Adrenal gland (tissue), 5 donors: ENCODE measurements at regions not wholly inside any gene's neighbourhood (a gene's known extent, or its start where the extent isn't known, plus 50 kb on each side); places are given as distances from the start of the nearest gene placed in this dataset.

Source experiments
- POLR2A ChIP-seq, 2 donors: fragments of 450-650 bp; IDR thresholded peaks; one replicate each; pipeline ENCODE4 v1.6.1; 2017; ENCODE audit warnings: antibody characterized with exemption in 2 of 2, mild to moderate bottlenecking in 2 of 2, moderate library complexity in 1 of 2
- TF ChIP-seq, protein P1 (sequence below), 6 experiments: fragments of 450-650 bp in 4 of 6; fragments of 200-600 bp in 2 of 6; sonication (generic) in 1 of 6; IDR thresholded peaks; 1 replicate in 5 of 6; 2 replicates in 1 of 6; pipeline versions ENCODE4 v1.5.1 to v1.8.0; 2016 to 2021; ENCODE audit warnings: antibody characterized with exemption in 6 of 6, mild to moderate bottlenecking in 2 of 6, moderate library complexity in 1 of 6
- donor health status: DM: no; HTN: no; CAD: no.

DNA sequence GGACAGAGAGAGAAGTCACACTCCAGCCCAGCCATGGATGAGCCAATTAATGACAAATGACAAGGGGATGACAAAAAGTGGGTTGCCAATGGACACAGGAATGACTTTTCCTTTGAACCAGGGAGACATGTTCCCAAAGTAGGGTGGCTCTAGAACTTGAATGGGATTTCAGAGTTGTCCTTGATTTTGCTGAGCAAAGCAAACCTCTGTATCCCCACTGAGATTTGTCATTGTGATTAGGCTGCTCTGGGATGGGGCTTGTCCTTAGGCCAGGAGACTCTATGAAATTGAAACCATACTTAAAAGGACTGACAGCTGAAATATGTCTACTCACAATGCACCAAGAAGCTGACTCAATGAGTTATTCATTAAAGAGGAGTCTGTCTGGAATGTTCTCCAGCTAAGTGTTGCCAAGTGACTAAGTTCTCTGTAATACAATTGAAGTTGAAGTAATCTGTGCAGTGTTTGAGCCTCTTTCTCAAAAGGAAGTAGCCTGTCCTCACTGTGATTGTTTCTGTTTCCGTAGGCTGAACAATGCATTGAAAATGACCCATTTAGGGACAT is 69.0 kb upstream of the PCDH9 start:
- TF ChIP-seq, protein P1, sequence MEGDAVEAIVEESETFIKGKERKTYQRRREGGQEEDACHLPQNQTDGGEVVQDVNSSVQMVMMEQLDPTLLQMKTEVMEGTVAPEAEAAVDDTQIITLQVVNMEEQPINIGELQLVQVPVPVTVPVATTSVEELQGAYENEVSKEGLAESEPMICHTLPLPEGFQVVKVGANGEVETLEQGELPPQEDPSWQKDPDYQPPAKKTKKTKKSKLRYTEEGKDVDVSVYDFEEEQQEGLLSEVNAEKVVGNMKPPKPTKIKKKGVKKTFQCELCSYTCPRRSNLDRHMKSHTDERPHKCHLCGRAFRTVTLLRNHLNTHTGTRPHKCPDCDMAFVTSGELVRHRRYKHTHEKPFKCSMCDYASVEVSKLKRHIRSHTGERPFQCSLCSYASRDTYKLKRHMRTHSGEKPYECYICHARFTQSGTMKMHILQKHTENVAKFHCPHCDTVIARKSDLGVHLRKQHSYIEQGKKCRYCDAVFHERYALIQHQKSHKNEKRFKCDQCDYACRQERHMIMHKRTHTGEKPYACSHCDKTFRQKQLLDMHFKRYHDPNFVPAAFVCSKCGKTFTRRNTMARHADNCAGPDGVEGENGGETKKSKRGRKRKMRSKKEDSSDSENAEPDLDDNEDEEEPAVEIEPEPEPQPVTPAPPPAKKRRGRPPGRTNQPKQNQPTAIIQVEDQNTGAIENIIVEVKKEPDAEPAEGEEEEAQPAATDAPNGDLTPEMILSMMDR (IDR thresholded peaks at IDR 0.05): no peak
- no peak for TF ChIP-seq POLR2A (IDR thresholded peaks at IDR 0.05)
